Stomach smooth muscle (tissue), 2 donors: ENCODE measurements at regions not wholly inside any gene's neighbourhood (a gene's known extent, or its start where the extent isn't known, plus 50 kb on each side); places are given as distances from the start of the nearest gene placed in this dataset.
A peak's percentile ranks its signal among the peaks of the same experiment; 100 is the strongest.

Experiments
- H3K27ac ChIP-seq: one replicate; pipeline ENCODE4 v1.7.0; 2013; ENCODE audit warnings: mild to moderate bottlenecking, low read length, inconsistent platforms
- H3K27me3 ChIP-seq, 2 donors: one replicate each; pipeline ENCODE4 v1.7.0; 2013; ENCODE audit warnings: low read length in 2 of 2; ENCODE audit not compliant: insufficient read depth in 2 of 2, control insufficient read depth in 1 of 2
- H3K36me3 ChIP-seq, 2 donors: one replicate each; pipeline ENCODE4 v1.7.0; 2013; ENCODE audit warnings: low read length in 2 of 2; ENCODE audit not compliant: control insufficient read depth in 2 of 2, insufficient read depth in 2 of 2
- H3K4me1 ChIP-seq: one replicate; pipeline ENCODE4 v1.7.0; 2013; ENCODE audit warnings: low read length; ENCODE audit not compliant: control insufficient read depth, insufficient read depth
- H3K4me3 ChIP-seq, 2 donors: one replicate each; pipeline ENCODE4 v1.7.0; 2013; ENCODE audit warnings: low read length in 2 of 2
- H3K9ac ChIP-seq, 2 donors: one replicate each; pipeline ENCODE4 v1.7.0; 2013; ENCODE audit warnings: low read length in 2 of 2, mild to moderate bottlenecking in 1 of 2
- H3K9me3 ChIP-seq, 2 donors: one replicate each; pipeline ENCODE4 v1.7.0; 2013; ENCODE audit warnings: low read length in 2 of 2; ENCODE audit not compliant: control insufficient read depth in 2 of 2
- donor health status: healthy.
- donor health status: Pancreatic carcinoma.

- Histone ChIP-seq H3K27ac (peak overlapping the region; percentile 12), H3K27me3 (no peaks in the 10 kb centered on the region), H3K9ac (no peak overlapping the region), H3K4me3 (no peak overlapping the region), H3K4me1 (no peaks in the 10 kb centered on the region), H3K36me3 (no peaks in the 10 kb centered on the region), H3K9me3 (no peaks in the 10 kb centered on the region)
These were observed 189.7 kb upstream of the BLID start for GRCh38 chr11:122305426-122306320.

GRCh38 chr11:122304973-122305372, 189.0 kb upstream of the BLID start:
- Histone ChIP-seq H3K9me3 (no peaks in the 10 kb centered on the region), H3K9ac (no peak overlapping the region), H3K27me3 (no peaks in the 10 kb centered on the region), H3K4me1 (no peaks in the 10 kb centered on the region), H3K36me3 (no peaks in the 10 kb centered on the region), H3K4me3 (no peak overlapping the region), H3K27ac (peak overlapping the region; percentile 12)

GRCh38 chr11:122304306-122304705, 188.3 kb upstream of the BLID start:
- H3K27ac ChIP-seq: no peak overlapping the region
- no peak overlapping the region for H3K9ac ChIP-seq
- no peak overlapping the region for H3K4me3 ChIP-seq
- H3K9me3 ChIP-seq: no peaks in the 10 kb centered on the region
- no peaks in the 10 kb centered on the region for H3K4me1 ChIP-seq
- no peaks in the 10 kb centered on the region for H3K36me3 ChIP-seq
- H3K27me3 ChIP-seq: no peaks in the 10 kb centered on the region

GRCh38 chr11:122294041-122294440, 178.0 kb upstream of the BLID start:
- Histone ChIP-seq H3K36me3 (peaks cover 0 to 2% of the 10 kb centered on the region in 2 donors), H3K9me3 (peaks cover 0 to 10% of the 10 kb centered on the region in 2 donors), H3K27ac (no peak overlapping the region), H3K27me3 (no peaks in the 10 kb centered on the region), H3K4me3 (no peak overlapping the region), H3K4me1 (no peaks in the 10 kb centered on the region), H3K9ac (no peak overlapping the region)

- Histone ChIP-seq H3K9me3 (peaks cover 0 to 8% of the 10 kb centered on the region in 2 donors), H3K27me3 (no peaks in the 10 kb centered on the region), H3K4me1 (no peaks in the 10 kb centered on the region), H3K27ac (no peak overlapping the region), H3K4me3 (no peak overlapping the region), H3K9ac (no peak overlapping the region), H3K36me3 (peaks cover 0 to under 1% of the 10 kb centered on the region in 2 donors)
These were observed 177.4 kb upstream of the BLID start for GRCh38 chr11:122293296-122294023.

- no peaks in the 10 kb centered on the region for H3K27me3 ChIP-seq
- no peak overlapping the region for H3K9ac ChIP-seq
- H3K4me1 ChIP-seq: no peaks in the 10 kb centered on the region
- no peaks in the 10 kb centered on the region for H3K9me3 ChIP-seq
- no peak overlapping the region for H3K4me3 ChIP-seq
- H3K27ac ChIP-seq: no peak overlapping the region
- H3K36me3 ChIP-seq: no peaks in the 10 kb centered on the region
These were observed 171.4 kb upstream of the BLID start for GRCh38 chr11:122287401-122287800.

- H3K9ac ChIP-seq: no peak overlapping the region
- H3K9me3 ChIP-seq: no peaks in the 10 kb centered on the region
- H3K4me3 ChIP-seq: no peak overlapping the region
- no peaks in the 10 kb centered on the region for H3K27me3 ChIP-seq
- H3K4me1 ChIP-seq: no peaks in the 10 kb centered on the region
- no peak overlapping the region for H3K27ac ChIP-seq
- no peaks in the 10 kb centered on the region for H3K36me3 ChIP-seq
These were observed 169.3 kb upstream of the BLID start for GRCh38 chr11:122285070-122285988.

- Histone ChIP-seq H3K9ac (no peak overlapping the region), H3K4me1 (no peaks in the 10 kb centered on the region), H3K4me3 (no peak overlapping the region), H3K9me3 (no peaks in the 10 kb centered on the region), H3K36me3 (no peaks in the 10 kb centered on the region), H3K27ac (no peak overlapping the region), H3K27me3 (no peaks in the 10 kb centered on the region)
These were observed 164.9 kb upstream of the BLID start for GRCh38 chr11:122280870-122281269.

GRCh38 chr11:122279194-122279593, 163.2 kb upstream of the BLID start:
- Histone ChIP-seq H3K9me3 (no peaks in the 10 kb centered on the region), H3K4me1 (no peaks in the 10 kb centered on the region), H3K36me3 (no peaks in the 10 kb centered on the region), H3K27ac (no peak overlapping the region), H3K27me3 (no peaks in the 10 kb centered on the region), H3K4me3 (no peak overlapping the region), H3K9ac (no peak overlapping the region)

- no peak overlapping the region for H3K27ac ChIP-seq
- H3K9ac ChIP-seq: no peak overlapping the region
- no peaks in the 10 kb centered on the region for H3K27me3 ChIP-seq
- no peaks in the 10 kb centered on the region for H3K9me3 ChIP-seq
- H3K36me3 ChIP-seq: no peaks in the 10 kb centered on the region
- H3K4me1 ChIP-seq: no peaks in the 10 kb centered on the region
- H3K4me3 ChIP-seq: no peak overlapping the region
These were observed 161.5 kb upstream of the BLID start for GRCh38 chr11:122277493-122277892.
